RWPE2 (cell line): ENCODE measurements at regions not wholly inside any gene's neighbourhood (a gene's known extent, or its start where the extent isn't known, plus 50 kb on each side); places are given as distances from the start of the nearest gene placed in this dataset.

ENCODE experiments used
- ATAC-seq: fragments of 200-7000 bp; cut with Tn5 transposase; 3 replicates; pipeline ENCODE4 v1.9.1; 2021; ENCODE audit warnings: low read depth
- DNase-seq: peaks from one replicate; pipeline ENCODE4 v3.0.0-alpha.2; 2020; ENCODE audit warnings: low spot score
- H3K27ac ChIP-seq: fragments of 450-650 bp; 2 replicates; pipeline ENCODE4 v1.5.1; 2017; ENCODE audit warnings: mild to moderate bottlenecking; ENCODE audit not compliant: poor library complexity, severe bottlenecking
- H3K27me3 ChIP-seq: fragments of 250-450 bp; sonication (Bioruptor Pico); 2 replicates; pipeline ENCODE4 v1.5.1; 2021; ENCODE audit warnings: mild to moderate bottlenecking, moderate library complexity; ENCODE audit not compliant: insufficient read depth, poor library complexity, severe bottlenecking
- H3K36me3 ChIP-seq: fragments of 250-450 bp; sonication (Bioruptor Pico); 2 replicates; pipeline ENCODE4 v1.5.1; 2020; ENCODE audit warnings: low read depth, mild to moderate bottlenecking, moderate library complexity
- H3K4me1 ChIP-seq: fragments of 250-450 bp; sonication (Bioruptor Pico); 2 replicates; pipeline ENCODE4 v1.5.1; 2021; ENCODE audit warnings: mild to moderate bottlenecking, moderate library complexity; ENCODE audit not compliant: insufficient read depth, poor library complexity, severe bottlenecking
- H3K4me3 ChIP-seq: fragments of 250-450 bp; sonication (Bioruptor Pico); 2 replicates; pipeline ENCODE4 v1.5.1; 2021; ENCODE audit warnings: mild to moderate bottlenecking, moderate library complexity; ENCODE audit not compliant: severe bottlenecking
- H3K9me3 ChIP-seq: fragments of 250-450 bp; sonication (Bioruptor Pico); 2 replicates; pipeline ENCODE4 v1.5.1; 2021; ENCODE audit warnings: mild to moderate bottlenecking, moderate library complexity; ENCODE audit not compliant: severe bottlenecking
- CTCF ChIP-seq: fragments of 450-650 bp; IDR thresholded peaks from one replicate; pipeline ENCODE4 v1.5.1; 2017; ENCODE audit warnings: mild to moderate bottlenecking, moderate library complexity; ENCODE audit not compliant: poor library complexity, severe bottlenecking

DNA sequence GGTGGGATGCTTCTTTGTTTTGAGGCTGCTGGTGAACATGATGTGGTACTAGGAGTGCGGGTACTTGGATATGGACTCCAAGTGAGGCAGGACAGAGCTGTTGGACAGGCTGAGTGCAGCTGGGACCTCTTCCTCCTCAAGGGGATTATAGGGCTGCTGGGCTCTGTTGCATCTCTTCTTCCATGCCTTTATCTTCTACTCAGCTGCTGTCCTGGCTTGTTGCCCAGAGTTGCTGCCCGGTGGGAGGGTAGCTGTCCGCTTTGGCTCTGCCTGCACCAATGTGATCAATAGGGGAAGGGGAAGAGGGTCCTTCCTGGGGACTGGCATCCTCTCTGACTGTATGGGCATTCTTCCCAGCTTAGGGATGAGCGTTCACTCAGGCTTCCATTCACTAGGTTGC lies 1217.9 kb upstream of the ACO1 start:
- Histone ChIP-seq H3K36me3 (no peaks in the 10 kb centered on the region), H3K27me3 (no peaks in the 10 kb centered on the region), H3K9me3 (no peaks in the 10 kb centered on the region), H3K4me1 (peaks cover 23% of the 10 kb centered on the region), H3K27ac (no peak overlapping the region), H3K4me3 (no peak overlapping the region)
- no peak for TF ChIP-seq CTCF
- ATAC-seq (no peak), DNase-seq (no peak)

- no peak for TF ChIP-seq CTCF
- ATAC-seq (peak; percentile 100), DNase-seq (no peak)
- Histone ChIP-seq H3K4me3 (no peak overlapping the region), H3K36me3 (no peaks in the 10 kb centered on the region), H3K9me3 (no peaks in the 10 kb centered on the region), H3K27me3 (no peaks in the 10 kb centered on the region), H3K27ac (peak overlapping the region; percentile 75), H3K4me1 (peaks cover 27% of the 10 kb centered on the region)
These were observed 1216.3 kb upstream of the ACO1 start for GRCh38 chr9:31168161-31168560.

DNA sequence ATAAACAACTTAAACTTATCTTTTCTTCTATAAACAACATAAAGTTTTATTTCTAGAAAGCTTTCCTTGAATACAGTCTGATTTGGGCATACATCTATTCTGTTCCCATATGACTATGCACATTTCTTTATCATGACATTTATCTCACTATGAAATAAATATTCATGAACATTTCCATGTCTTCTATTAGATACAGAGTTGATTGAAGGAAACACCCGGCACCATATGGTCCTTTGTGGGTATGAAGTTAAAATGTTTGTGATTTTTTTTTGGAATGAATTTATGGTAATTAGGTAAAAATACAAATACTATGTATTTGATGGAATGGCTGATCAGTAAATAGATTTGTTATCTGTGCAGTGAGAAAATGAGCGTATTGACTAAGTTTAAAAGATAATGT lies 1209.8 kb upstream of the ACO1 start:
- Histone ChIP-seq H3K4me3 (no peak overlapping the region), H3K9me3 (no peaks in the 10 kb centered on the region), H3K36me3 (no peaks in the 10 kb centered on the region), H3K27me3 (no peaks in the 10 kb centered on the region), H3K27ac (no peak overlapping the region), H3K4me1 (peaks cover 9% of the 10 kb centered on the region)
- no peak for ATAC-seq
- TF ChIP-seq CTCF, result no peak
- DNase-seq, result no peak

GRCh38 chr9:31183866-31184265 lies 1200.6 kb upstream of the ACO1 start:
- Histone ChIP-seq H3K9me3 (no peaks in the 10 kb centered on the region), H3K27me3 (no peaks in the 10 kb centered on the region), H3K36me3 (no peaks in the 10 kb centered on the region), H3K4me1 (peaks cover 38% of the 10 kb centered on the region), H3K27ac (peak overlapping the region; percentile 86), H3K4me3 (no peak overlapping the region)
- DNase-seq (no peak), ATAC-seq (no peak)
- no peak for TF ChIP-seq CTCF

DNA sequence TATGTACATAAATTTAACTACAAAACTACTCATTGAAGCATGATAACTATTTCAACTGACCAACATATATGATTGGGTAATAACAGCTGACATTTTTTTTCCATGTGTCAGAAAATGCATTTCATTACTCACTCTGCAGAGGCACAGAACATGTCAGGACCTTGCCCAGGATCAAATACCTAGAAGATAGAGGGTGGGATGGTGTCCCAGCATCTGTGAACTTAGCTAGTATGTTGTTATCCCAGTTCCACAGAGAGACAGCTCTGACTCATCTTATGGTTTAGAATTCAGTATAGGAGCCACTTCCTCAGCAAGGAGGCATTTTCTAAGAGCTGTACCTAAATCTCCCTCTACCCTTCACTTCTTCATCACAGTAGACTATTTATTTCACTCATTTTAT lies 1198.6 kb upstream of the ACO1 start:
- no peaks in the 10 kb centered on the region for H3K9me3 ChIP-seq
- H3K27ac ChIP-seq, result peak overlapping the region; percentile 86
- TF ChIP-seq CTCF, result no peak
- no peaks in the 10 kb centered on the region for H3K27me3 ChIP-seq
- DNase-seq (peak; percentile 82), ATAC-seq (peak; percentile 99)
- no peak overlapping the region for H3K4me3 ChIP-seq
- H3K36me3 ChIP-seq, result no peaks in the 10 kb centered on the region
- H3K4me1 ChIP-seq, result peaks cover 38% of the 10 kb centered on the region
